ENCODE measurements at regions not wholly inside any gene's neighbourhood (a gene's known extent, or its start where the extent isn't known, plus 50 kb on each side); places are given as distances from the start of the nearest gene placed in this dataset.

DNA sequence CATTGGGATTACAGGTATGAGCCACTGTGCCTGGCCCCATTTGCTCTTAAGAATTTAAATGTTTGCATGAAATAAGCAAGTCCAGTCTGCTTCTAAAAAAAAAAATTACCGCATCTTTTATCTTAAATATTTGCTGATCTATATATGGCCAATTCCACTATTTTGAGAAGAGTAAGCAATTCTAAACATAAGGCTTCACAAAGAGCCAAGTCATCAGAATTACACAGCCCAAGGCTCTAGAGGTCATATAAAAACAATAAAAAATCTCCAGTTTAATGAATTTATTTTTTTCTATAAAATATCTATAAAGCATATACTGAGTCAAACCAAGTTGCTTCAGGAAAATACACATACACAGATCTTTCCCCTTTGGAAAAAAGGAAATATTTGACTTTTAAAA, 79.0 kb upstream of the CPNE8 start:
- intact Hi-C loops (cut with micrococcal nuclease), result no loop called here
- DNase-seq (ENCODE audit: extremely low read depth in 1 of 4, low spot score in 3 of 4) (no peak), FAIRE-seq (no peak), ATAC-seq (no peak)
- POLR2A ChIA-PET, result no interaction called here
- H3K27ac ChIP-seq (ENCODE audit: extremely low read depth, low read depth, low read length), result no peak overlapping the region
- 8% methylated on average over 1 of the region's 1 CpG for WGBS (ENCODE audit: insufficient coverage, low coverage, missing lambda C conversion rate)
- H3K4me1 ChIP-seq (replicated peaks in 1 of 2; ENCODE audit: control insufficient read depth in 2 of 2, insufficient read depth in 2 of 2, low read length in 2 of 2), result no peaks in the 10 kb centered on the region
- no peak overlapping the region for H3K4me3 ChIP-seq
- no peak overlapping the region for H3K4me2 ChIP-seq (ENCODE audit: insufficient read depth, low read length)
- no peaks in the 10 kb centered on the region for H3K79me2 ChIP-seq (ENCODE audit: control insufficient read depth, insufficient read depth, low read length)
- H3K9me1 ChIP-seq (ENCODE audit: control insufficient read depth, insufficient read depth, low read length), result no peaks in the 10 kb centered on the region
- no peaks in the 10 kb centered on the region for H3K9me3 ChIP-seq (replicated peaks; ENCODE audit: control insufficient read depth, insufficient read depth, low read depth, low read length)
- in situ Hi-C loops (cut with MboI), result no loop called here
- H3K9ac ChIP-seq (ENCODE audit: insufficient read depth in 1 of 2, low read depth in 2 of 2, low read length in 2 of 2), result no peak overlapping the region
- TF ChIP-seq PCBP2 (IDR thresholded peaks at IDR 0.05; ENCODE audit: low read depth, low read length, poor library complexity, severe bottlenecking) (no peak), CTBP1 (IDR thresholded peaks at IDR 0.05; ENCODE audit: borderline replicate concordance) (no peak), ZNF699 (CRISPR knock-in tag; IDR thresholded peaks at IDR 0.05; ENCODE audit: insufficient replicate concordance) (no peak), NCOR1 (IDR thresholded peaks at IDR 0.05) (no peak), CBX8 (IDR thresholded peaks at IDR 0.05; ENCODE audit: borderline replicate concordance, extremely low read depth, low read depth, low read length, poor library complexity, severe bottlenecking) (no peak), EZH2 (IDR thresholded peaks at IDR 0.05; ENCODE audit: borderline replicate concordance, low read depth, low read length) (no peak)
- TF ChIP-seq, protein P1, sequence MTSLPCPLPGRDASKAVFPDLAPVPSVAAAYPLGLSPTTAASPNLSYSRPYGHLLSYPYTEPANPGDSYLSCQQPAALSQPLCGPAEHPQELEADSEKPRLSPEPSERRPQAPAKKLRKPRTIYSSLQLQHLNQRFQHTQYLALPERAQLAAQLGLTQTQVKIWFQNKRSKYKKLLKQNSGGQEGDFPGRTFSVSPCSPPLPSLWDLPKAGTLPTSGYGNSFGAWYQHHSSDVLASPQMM (CRISPR knock-in tag; IDR thresholded peaks at IDR 0.05), result no peak
- no peaks in the 10 kb centered on the region for H3K27me3 ChIP-seq (ENCODE audit: control insufficient read depth in 2 of 2, insufficient read depth in 2 of 2, low read length in 2 of 2)
- no peak overlapping the region for H2AFZ ChIP-seq (ENCODE audit: low read depth, low read length)
- no TSS peak for BruUV-seq (replicated peaks)
- H3K36me3 ChIP-seq (ENCODE audit: control insufficient read depth, insufficient read depth, low read length), result no peaks in the 10 kb centered on the region
- no peaks in the 10 kb centered on the region for H4K20me1 ChIP-seq (replicated peaks; ENCODE audit: control insufficient read depth, insufficient read depth, low read length)
- CTCF ChIA-PET (ENCODE audit: low intra/inter-chr PET ratio), result no interaction called here

Data from K562 (cell line).